ENCODE measurements at regions not wholly inside any gene's neighbourhood (a gene's known extent, or its start where the extent isn't known, plus 50 kb on each side); places are given as distances from the start of the nearest gene placed in this dataset.

- no peak for DNase-seq
- Histone ChIP-seq H3K18ac (ENCODE audit: insufficient read length, low read depth, low read length) (no peak overlapping the region), H2BK20ac (ENCODE audit: low read depth, low read length, poor library complexity, severe bottlenecking) (no peak overlapping the region), H2BK12ac (ENCODE audit: insufficient read length, low read depth, low read length) (no peak overlapping the region), H3K9ac (ENCODE audit: extremely low read depth, insufficient read length, low read length) (no peak overlapping the region), H3T11ph (ENCODE audit: low read length) (no peak overlapping the region), H2BK120ac (ENCODE audit: low read depth, low read length, poor library complexity, severe bottlenecking) (no peak overlapping the region), H3K27ac (ENCODE audit: insufficient read length, low read depth, low read length) (no peak overlapping the region), H3K4ac (ENCODE audit: low read depth, low read length) (no peak overlapping the region), H2AFZ (ENCODE audit: low read length) (no peak overlapping the region), H4K91ac (ENCODE audit: insufficient read length, low read depth, low read length) (no peak overlapping the region), H3K23ac (ENCODE audit: insufficient read length, low read depth, low read length) (no peak overlapping the region), H3K14ac (ENCODE audit: insufficient read depth, low read length) (no peak overlapping the region), H2BK5ac (ENCODE audit: insufficient read length, low read length) (no peak overlapping the region), H3K4me1 (ENCODE audit: insufficient read depth, low read length) (peaks cover 6% of the 10 kb centered on the region; the same call in 1 of the 2 replicates), H4K20me1 (ENCODE audit: control insufficient read depth, insufficient read depth, insufficient read length) (no peaks in the 10 kb centered on the region), H2AK5ac (ENCODE audit: insufficient read length, low read length) (no peak overlapping the region), H3K79me1 (ENCODE audit: insufficient read depth, low read depth, low read length, poor library complexity, severe bottlenecking) (no peaks in the 10 kb centered on the region), H3K4me2 (ENCODE audit: insufficient read depth, insufficient read length, low read length) (no peak overlapping the region), H4K8ac (replicated peaks; ENCODE audit: insufficient read length, low read depth, low read length) (no peak overlapping the region), H4K5ac (ENCODE audit: insufficient read length, low read depth, low read length) (no peak overlapping the region), H3K79me2 (ENCODE audit: insufficient read depth, low read length) (no peaks in the 10 kb centered on the region), H3K27me3 (ENCODE audit: insufficient read depth, low read length) (no peaks in the 10 kb centered on the region), H3K56ac (ENCODE audit: insufficient read length, low read depth, low read length) (no peak overlapping the region), H2BK15ac (ENCODE audit: low read depth, low read length) (no peak overlapping the region), H3K23me2 (ENCODE audit: insufficient read length, low read depth, low read length, poor library complexity, severe bottlenecking) (no peaks in the 10 kb centered on the region), H3K9me3 (ENCODE audit: control insufficient read depth, low read depth, low read length) (peaks cover 10% of the 10 kb centered on the region)
- Mint-ChIP-seq H3K27me3 (ENCODE audit: low read depth) (peaks cover 9% of the 10 kb centered on the region), H3K9me3 (peaks cover 23 to 31% of the 10 kb centered on the region in 2 experiments), H3K4me3 (no peak overlapping the region), H3K27ac (no peak overlapping the region), H3K4me1 (no peaks in the 10 kb centered on the region; a peak in 2 of 4 replicates), H3K36me3 (ENCODE audit: insufficient read depth in 1 of 3, low read depth in 3 of 3) (peaks cover 0 to 7% (median 3%) of the 10 kb centered on the region in 3 experiments; a peak in 4 of 7 replicates)
- TF ChIP-seq CTCF (conservative IDR thresholded peaks at IDR 0.05), result no peak
- no CpG with 5 or more reads among the region's 4 CpGs for WGBS (ENCODE audit: extremely low coverage, insufficient read length, low lambda C conversion rate)
Observed at GRCh38 chr14:23697680-23698079, 61.5 kb downstream of the DHRS2 start.
